ENCODE measurements at regions not wholly inside any gene's neighbourhood (a gene's known extent, or its start where the extent isn't known, plus 50 kb on each side); places are given as distances from the start of the nearest gene placed in this dataset.

DNA sequence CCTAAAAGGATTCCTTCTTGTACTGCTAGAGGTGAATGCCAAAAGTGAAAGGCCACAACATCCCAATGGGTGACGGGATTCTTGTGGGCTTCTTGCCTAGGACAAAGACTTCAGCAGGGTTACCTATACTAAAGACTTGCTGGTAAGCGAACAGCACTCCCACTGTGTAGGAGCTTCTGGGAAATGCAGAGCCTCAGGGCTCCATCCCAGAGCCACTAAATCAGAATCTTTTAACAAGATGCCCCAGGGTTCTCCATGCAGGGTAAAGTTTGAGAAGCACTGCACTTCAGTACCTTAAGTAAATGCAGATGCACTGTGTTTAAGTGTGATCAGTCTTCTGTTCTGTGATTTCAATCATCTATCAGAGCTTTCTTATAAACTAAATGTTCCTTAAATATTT, 266.9 kb upstream of the KLF14 start:
- no peak for TF ChIP-seq EZH2 (IDR thresholded peaks at IDR 0.05; ENCODE audit: borderline replicate concordance, low read depth, low read length, poor library complexity, severe bottlenecking)
- TF ChIP-seq, protein P1, sequence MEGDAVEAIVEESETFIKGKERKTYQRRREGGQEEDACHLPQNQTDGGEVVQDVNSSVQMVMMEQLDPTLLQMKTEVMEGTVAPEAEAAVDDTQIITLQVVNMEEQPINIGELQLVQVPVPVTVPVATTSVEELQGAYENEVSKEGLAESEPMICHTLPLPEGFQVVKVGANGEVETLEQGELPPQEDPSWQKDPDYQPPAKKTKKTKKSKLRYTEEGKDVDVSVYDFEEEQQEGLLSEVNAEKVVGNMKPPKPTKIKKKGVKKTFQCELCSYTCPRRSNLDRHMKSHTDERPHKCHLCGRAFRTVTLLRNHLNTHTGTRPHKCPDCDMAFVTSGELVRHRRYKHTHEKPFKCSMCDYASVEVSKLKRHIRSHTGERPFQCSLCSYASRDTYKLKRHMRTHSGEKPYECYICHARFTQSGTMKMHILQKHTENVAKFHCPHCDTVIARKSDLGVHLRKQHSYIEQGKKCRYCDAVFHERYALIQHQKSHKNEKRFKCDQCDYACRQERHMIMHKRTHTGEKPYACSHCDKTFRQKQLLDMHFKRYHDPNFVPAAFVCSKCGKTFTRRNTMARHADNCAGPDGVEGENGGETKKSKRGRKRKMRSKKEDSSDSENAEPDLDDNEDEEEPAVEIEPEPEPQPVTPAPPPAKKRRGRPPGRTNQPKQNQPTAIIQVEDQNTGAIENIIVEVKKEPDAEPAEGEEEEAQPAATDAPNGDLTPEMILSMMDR (conservative IDR thresholded peaks at IDR 0.05; ENCODE audit: low read depth, low read length), result no peak

Data from A673 (cell line).